Neural progenitor cell (in vitro differentiated cells): ENCODE measurements at regions not wholly inside any gene's neighbourhood (a gene's known extent, or its start where the extent isn't known, plus 50 kb on each side); places are given as distances from the start of the nearest gene placed in this dataset.

Experiments
- DNase-seq: peaks from one replicate; pipeline ENCODE4 v3.0.0-alpha.2; 2016; ENCODE audit warnings: low spot score
- H2AFZ ChIP-seq: fragments of 200-600 bp; sonication (generic); replicated peaks from 2 replicates; pipeline ENCODE4 v1.6.1; 2016; ENCODE audit warnings: antibody characterized with exemption
- H3F3A ChIP-seq: fragments of 200-600 bp; sonication (generic); 2 replicates; pipeline ENCODE4 v1.6.1; 2016; ENCODE audit warnings: antibody characterized with exemption, low read depth
- H3K27ac ChIP-seq: fragments of 200-600 bp; sonication (generic); 2 replicates; pipeline ENCODE4 v1.5.1; 2016; ENCODE audit warnings: mild to moderate bottlenecking
- H3K27me3 ChIP-seq: fragments of 200-600 bp; sonication (generic); 2 replicates; pipeline ENCODE4 v1.6.1; 2016; ENCODE audit warnings: mild to moderate bottlenecking, moderate library complexity
- H3K36me3 ChIP-seq: fragments of 200-600 bp; sonication (generic); 2 replicates; pipeline ENCODE4 v1.5.1; 2016
- H3K4me1 ChIP-seq: fragments of 200-600 bp; sonication (generic); 2 replicates; pipeline ENCODE4 v1.6.1; 2016; ENCODE audit warnings: mixed run types
- H3K4me2 ChIP-seq: fragments of 200-600 bp; sonication (generic); 2 replicates; pipeline ENCODE4 v1.6.1; 2016
- H3K4me3 ChIP-seq: fragments of 200-600 bp; sonication (generic); 2 replicates; pipeline ENCODE4 v1.5.1; 2016
- H3K79me2 ChIP-seq: fragments of 200-600 bp; sonication (generic); 2 replicates; pipeline ENCODE4 v1.6.1; 2016; ENCODE audit warnings: low read depth
- H3K9ac ChIP-seq: fragments of 200-600 bp; sonication (generic); 2 replicates; pipeline ENCODE4 v1.6.1; 2016
- H3K9me3 ChIP-seq: fragments of 200-600 bp; sonication (generic); 2 replicates; pipeline ENCODE4 v1.5.1; 2016; ENCODE audit warnings: low read depth
- H4K20me1 ChIP-seq: fragments of 200-600 bp; sonication (generic); 2 replicates; pipeline ENCODE4 v1.6.1; 2016; ENCODE audit warnings: low read depth
- H3K27ac Mint-ChIP-seq: 3 replicates; pipeline ENCODE4 v1.8.0; 2021; ENCODE audit warnings: mixed read lengths
- H3K27me3 Mint-ChIP-seq: 2 replicates; pipeline ENCODE4 v1.8.0; 2022; ENCODE audit warnings: low read depth, mild to moderate bottlenecking, inconsistent platforms, moderate library complexity, mixed read lengths; ENCODE audit not compliant: insufficient read depth
- H3K36me3 Mint-ChIP-seq: 3 replicates; pipeline ENCODE4 v1.8.0; 2021; ENCODE audit warnings: mixed read lengths
- H3K4me1 Mint-ChIP-seq: 3 replicates; pipeline ENCODE4 v1.8.0; 2021; ENCODE audit warnings: mixed read lengths
- H3K4me3 Mint-ChIP-seq: 3 replicates; pipeline ENCODE4 v1.8.0; 2021; ENCODE audit warnings: mild to moderate bottlenecking, moderate library complexity, mixed read lengths
- H3K9me3 Mint-ChIP-seq: 3 replicates; pipeline ENCODE4 v1.8.0; 2020; ENCODE audit warnings: mixed read lengths
- EZH2 ChIP-seq: fragments of 200-600 bp; sonication (generic); IDR thresholded peaks from 2 replicates; pipeline ENCODE4 v1.6.1; 2017; ENCODE audit warnings: antibody characterized with exemption, mild to moderate bottlenecking, moderate library complexity
- EZH2phosphoT487 ChIP-seq: fragments of 200-600 bp; sonication (generic); IDR thresholded peaks from 2 replicates; pipeline ENCODE4 v1.6.1; 2017; ENCODE audit warnings: antibody characterized with exemption
- TF ChIP-seq, protein P1 (sequence below): fragments of 200-600 bp; sonication (generic); IDR thresholded peaks from 2 replicates; pipeline ENCODE4 v1.5.1; 2017; ENCODE audit warnings: antibody characterized with exemption, mild to moderate bottlenecking

- Histone ChIP-seq H3K4me3 (no peak overlapping the region), H3K36me3 (no peaks in the 10 kb centered on the region), H4K20me1 (no peaks in the 10 kb centered on the region), H2AFZ (no peak overlapping the region), H3K79me2 (no peaks in the 10 kb centered on the region), H3K27me3 (no peaks in the 10 kb centered on the region), H3K9me3 (no peaks in the 10 kb centered on the region), H3K4me1 (no peaks in the 10 kb centered on the region), H3K9ac (no peak overlapping the region), H3K4me2 (no peak overlapping the region), H3K27ac (no peak overlapping the region), H3F3A (no peaks in the 10 kb centered on the region)
- Mint-ChIP-seq H3K27ac (no peak overlapping the region), H3K36me3 (no peaks in the 10 kb centered on the region), H3K4me3 (no peak overlapping the region), H3K9me3 (no peaks in the 10 kb centered on the region), H3K27me3 (no peaks in the 10 kb centered on the region), H3K4me1 (peaks cover 2% of the 10 kb centered on the region)
- TF ChIP-seq, protein P1, sequence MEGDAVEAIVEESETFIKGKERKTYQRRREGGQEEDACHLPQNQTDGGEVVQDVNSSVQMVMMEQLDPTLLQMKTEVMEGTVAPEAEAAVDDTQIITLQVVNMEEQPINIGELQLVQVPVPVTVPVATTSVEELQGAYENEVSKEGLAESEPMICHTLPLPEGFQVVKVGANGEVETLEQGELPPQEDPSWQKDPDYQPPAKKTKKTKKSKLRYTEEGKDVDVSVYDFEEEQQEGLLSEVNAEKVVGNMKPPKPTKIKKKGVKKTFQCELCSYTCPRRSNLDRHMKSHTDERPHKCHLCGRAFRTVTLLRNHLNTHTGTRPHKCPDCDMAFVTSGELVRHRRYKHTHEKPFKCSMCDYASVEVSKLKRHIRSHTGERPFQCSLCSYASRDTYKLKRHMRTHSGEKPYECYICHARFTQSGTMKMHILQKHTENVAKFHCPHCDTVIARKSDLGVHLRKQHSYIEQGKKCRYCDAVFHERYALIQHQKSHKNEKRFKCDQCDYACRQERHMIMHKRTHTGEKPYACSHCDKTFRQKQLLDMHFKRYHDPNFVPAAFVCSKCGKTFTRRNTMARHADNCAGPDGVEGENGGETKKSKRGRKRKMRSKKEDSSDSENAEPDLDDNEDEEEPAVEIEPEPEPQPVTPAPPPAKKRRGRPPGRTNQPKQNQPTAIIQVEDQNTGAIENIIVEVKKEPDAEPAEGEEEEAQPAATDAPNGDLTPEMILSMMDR = no peak
- TF ChIP-seq EZH2 (no peak), EZH2phosphoT487 (no peak)
- no peak for DNase-seq
Measured at GRCh38 chr21:19458295-19458694, 1054.7 kb upstream of the TMPRSS15 start.

- H3K4me2 ChIP-seq = no peak overlapping the region
- H3F3A ChIP-seq = no peaks in the 10 kb centered on the region
- H3K4me1 ChIP-seq = no peaks in the 10 kb centered on the region
- H3K9ac ChIP-seq = no peak overlapping the region
- H3K36me3 ChIP-seq = no peaks in the 10 kb centered on the region
- H3K27me3 Mint-ChIP-seq = no peaks in the 10 kb centered on the region
- no peaks in the 10 kb centered on the region for H3K4me1 Mint-ChIP-seq
- TF ChIP-seq EZH2 (no peak), EZH2phosphoT487 (no peak)
- TF ChIP-seq, protein P1 = no peak
- H3K27ac Mint-ChIP-seq = no peak overlapping the region
- no peaks in the 10 kb centered on the region for H3K79me2 ChIP-seq
- no peak overlapping the region for H3K4me3 Mint-ChIP-seq
- no peak overlapping the region for H3K27ac ChIP-seq
- H4K20me1 ChIP-seq = no peaks in the 10 kb centered on the region
- H3K9me3 Mint-ChIP-seq = no peaks in the 10 kb centered on the region
- no peaks in the 10 kb centered on the region for H3K9me3 ChIP-seq
- H3K4me3 ChIP-seq = no peak overlapping the region
- no peak overlapping the region for H2AFZ ChIP-seq
- H3K27me3 ChIP-seq = no peaks in the 10 kb centered on the region
- no peak for DNase-seq
- H3K36me3 Mint-ChIP-seq = no peaks in the 10 kb centered on the region
Measured at GRCh38 chr21:19461481-19462205, 1058.1 kb upstream of the TMPRSS15 start.

- no peaks in the 10 kb centered on the region for H4K20me1 ChIP-seq
- H3F3A ChIP-seq = no peaks in the 10 kb centered on the region
- Mint-ChIP-seq H3K9me3 (peaks cover 3% of the 10 kb centered on the region), H3K4me1 (no peaks in the 10 kb centered on the region), H3K27me3 (no peaks in the 10 kb centered on the region), H3K4me3 (no peak overlapping the region), H3K27ac (no peak overlapping the region), H3K36me3 (no peaks in the 10 kb centered on the region)
- H3K9ac ChIP-seq = no peak overlapping the region
- no peak overlapping the region for H3K4me3 ChIP-seq
- no peaks in the 10 kb centered on the region for H3K36me3 ChIP-seq
- TF ChIP-seq, protein P1 = no peak
- TF ChIP-seq EZH2 (no peak), EZH2phosphoT487 (no peak)
- DNase-seq = no peak
- no peak overlapping the region for H2AFZ ChIP-seq
- no peaks in the 10 kb centered on the region for H3K4me1 ChIP-seq
- no peaks in the 10 kb centered on the region for H3K9me3 ChIP-seq
- no peaks in the 10 kb centered on the region for H3K27me3 ChIP-seq
- no peak overlapping the region for H3K4me2 ChIP-seq
- no peaks in the 10 kb centered on the region for H3K79me2 ChIP-seq
- H3K27ac ChIP-seq = no peak overlapping the region
Measured at GRCh38 chr21:19463966-19464365, 1060.4 kb upstream of the TMPRSS15 start.
